ENCODE measurements at regions not wholly inside any gene's neighbourhood (a gene's known extent, or its start where the extent isn't known, plus 50 kb on each side); places are given as distances from the start of the nearest gene placed in this dataset.

DNA sequence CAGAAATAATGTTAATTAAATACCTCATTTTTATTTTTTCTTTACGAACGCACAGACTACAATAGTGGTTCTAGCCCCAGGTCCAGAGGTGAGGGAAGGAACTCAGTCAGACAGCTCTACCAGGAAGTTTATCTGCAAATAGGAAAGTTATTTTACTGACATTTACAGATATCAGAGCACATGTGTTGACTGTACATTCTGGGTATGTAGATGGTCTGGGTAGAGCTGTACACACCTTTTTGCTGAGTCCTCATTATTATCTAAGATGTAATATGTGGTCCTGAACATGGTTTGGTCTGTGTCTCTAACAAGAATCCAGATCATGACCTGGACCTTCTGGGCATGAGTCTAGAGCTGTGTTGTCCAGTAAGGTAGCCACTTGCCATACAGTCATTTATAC is 74.6 kb upstream of the KIF5B start:
- no peak overlapping the region for H3K4me3 ChIP-seq (ENCODE audit: low read length)
- TF ChIP-seq CTCF (conservative IDR thresholded peaks at IDR 0.05; ENCODE audit: low read depth, low read length), result no peak
- no peak for DNase-seq (ENCODE audit: low read depth)

- TF ChIP-seq CTCF (conservative IDR thresholded peaks at IDR 0.05; ENCODE audit: low read depth, low read length), result no peak
- H3K4me3 ChIP-seq (ENCODE audit: low read length), result no peak overlapping the region
- no peak for DNase-seq (ENCODE audit: low read depth)
Measured at GRCh38 chr10:32125023-32125422, 68.8 kb upstream of the KIF5B start.

DNA sequence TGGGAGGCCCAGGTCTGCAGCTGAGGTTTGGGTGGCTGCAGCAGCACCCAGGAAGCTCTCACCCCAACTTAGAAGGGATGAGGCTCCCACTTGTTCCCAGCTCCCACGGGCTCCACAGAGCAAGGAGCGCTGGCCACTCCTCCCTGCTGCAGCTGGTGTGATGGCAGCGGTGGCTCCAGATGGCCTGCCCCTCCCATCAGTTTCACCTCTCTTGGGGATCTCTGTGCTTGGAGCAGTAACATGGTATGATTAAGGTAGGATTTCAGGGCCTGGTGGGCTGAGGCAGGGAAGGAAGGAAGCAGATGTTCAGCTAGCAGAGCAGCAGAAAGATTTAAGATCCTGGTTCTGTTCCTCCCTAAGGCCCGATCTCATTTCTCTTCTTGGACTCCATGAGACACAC is 66.8 kb upstream of the KIF5B start:
- H3K4me3 ChIP-seq (ENCODE audit: low read length), result no peak overlapping the region
- no peak for TF ChIP-seq CTCF (conservative IDR thresholded peaks at IDR 0.05; ENCODE audit: low read depth, low read length)
- no peak for DNase-seq (ENCODE audit: low read depth)

- DNase-seq (ENCODE audit: low read depth), result no peak
Measured at GRCh38 chr10:32121648-32122047, 65.4 kb upstream of the KIF5B start.

DNA sequence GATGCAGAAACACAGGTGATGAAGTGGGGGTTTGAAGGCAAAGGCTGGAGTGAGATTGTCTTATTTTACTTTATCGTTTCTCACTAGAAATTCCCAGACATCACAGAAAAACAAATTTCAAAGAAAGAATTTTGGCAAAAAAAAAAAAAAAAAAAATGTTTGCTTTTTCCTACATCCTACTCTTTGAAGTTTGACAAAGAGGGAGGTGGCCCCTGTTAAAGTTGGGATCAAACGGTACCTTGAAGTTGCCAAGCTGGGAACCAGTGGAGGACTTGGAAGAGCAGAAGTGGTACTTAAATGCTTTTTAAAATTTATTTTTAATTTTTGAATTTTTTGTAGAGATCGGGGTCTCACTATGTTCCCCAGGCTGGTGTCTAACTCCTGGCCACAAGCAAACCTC is 63.9 kb upstream of the KIF5B start:
- no peak overlapping the region for H3K4me3 ChIP-seq (ENCODE audit: low read length)
- DNase-seq (ENCODE audit: low read depth), result no peak
- TF ChIP-seq CTCF (conservative IDR thresholded peaks at IDR 0.05; ENCODE audit: low read depth, low read length), result no peak

More at GRCh38 chr10:32121648-32122047, 65.4 kb upstream of the KIF5B start:
- H3K4me3 ChIP-seq (ENCODE audit: low read length), result no peak overlapping the region
- TF ChIP-seq CTCF (conservative IDR thresholded peaks at IDR 0.05; ENCODE audit: low read depth, low read length), result no peak

GRCh38 chr10:32114508-32114907 is 58.3 kb upstream of the KIF5B start:
- no peak for DNase-seq (ENCODE audit: low read depth)
- H3K4me3 ChIP-seq (ENCODE audit: low read length), result no peak overlapping the region
- TF ChIP-seq CTCF (conservative IDR thresholded peaks at IDR 0.05; ENCODE audit: low read depth, low read length), result no peak

- H3K4me3 ChIP-seq (ENCODE audit: low read length), result no peak overlapping the region
- TF ChIP-seq CTCF (conservative IDR thresholded peaks at IDR 0.05; ENCODE audit: low read depth, low read length), result no peak
- DNase-seq (ENCODE audit: low read depth), result peak; percentile 88
Measured at GRCh38 chr10:32112055-32112454, 55.8 kb upstream of the KIF5B start.

All from retinal pigment epithelial cell (primary cell).